ENCODE measurements at regions not wholly inside any gene's neighbourhood (a gene's known extent, or its start where the extent isn't known, plus 50 kb on each side); places are given as distances from the start of the nearest gene placed in this dataset.

- H3K36me3 ChIP-seq = no peaks in the 10 kb centered on the region
- H3K4me3 ChIP-seq = no peak overlapping the region
- no peak for DNase-seq (ENCODE audit: low spot score)
- no peaks in the 10 kb centered on the region for H3K4me1 ChIP-seq
- no peak overlapping the region for H3K27ac ChIP-seq
- H3K9me3 ChIP-seq = no peaks in the 10 kb centered on the region
- TF ChIP-seq CTCF (IDR thresholded peaks at IDR 0.05) = no peak
- H3K27me3 ChIP-seq = no peaks in the 10 kb centered on the region
These were observed 2141.2 kb downstream of the PCDH9 start for GRCh38 chr13:65088906-65089305.

GRCh38 chr13:65085977-65086376, 2144.2 kb downstream of the PCDH9 start:
- Histone ChIP-seq H3K27me3 (no peaks in the 10 kb centered on the region), H3K4me1 (no peaks in the 10 kb centered on the region), H3K9me3 (no peaks in the 10 kb centered on the region), H3K36me3 (no peaks in the 10 kb centered on the region), H3K4me3 (no peak overlapping the region), H3K27ac (no peak overlapping the region)
- no peak for DNase-seq (ENCODE audit: low spot score)
- no peak for TF ChIP-seq CTCF (IDR thresholded peaks at IDR 0.05)

- DNase-seq (ENCODE audit: low spot score) = no peak
- no peak for TF ChIP-seq CTCF (IDR thresholded peaks at IDR 0.05)
These were observed 2155.9 kb downstream of the PCDH9 start for GRCh38 chr13:65074248-65074647.

GRCh38 chr13:65064967-65065366, 2165.2 kb downstream of the PCDH9 start:
- TF ChIP-seq CTCF (IDR thresholded peaks at IDR 0.05) = no peak
- no peak overlapping the region for H3K4me3 ChIP-seq
- H3K27me3 ChIP-seq = no peaks in the 10 kb centered on the region
- H3K27ac ChIP-seq = no peak overlapping the region
- H3K4me1 ChIP-seq = no peaks in the 10 kb centered on the region
- DNase-seq (ENCODE audit: low spot score) = no peak
- H3K36me3 ChIP-seq = no peaks in the 10 kb centered on the region
- no peaks in the 10 kb centered on the region for H3K9me3 ChIP-seq

More at GRCh38 chr13:65074248-65074647, 2155.9 kb downstream of the PCDH9 start:
- no peaks in the 10 kb centered on the region for H3K4me1 ChIP-seq
- no peaks in the 10 kb centered on the region for H3K36me3 ChIP-seq
- H3K9me3 ChIP-seq = no peaks in the 10 kb centered on the region
- H3K4me3 ChIP-seq = no peak overlapping the region
- no peak overlapping the region for H3K27ac ChIP-seq
- H3K27me3 ChIP-seq = no peaks in the 10 kb centered on the region

- no peaks in the 10 kb centered on the region for H3K27me3 ChIP-seq
- H3K4me3 ChIP-seq = no peak overlapping the region
- no peak for TF ChIP-seq CTCF (IDR thresholded peaks at IDR 0.05)
- no peak for DNase-seq (ENCODE audit: low spot score)
- no peaks in the 10 kb centered on the region for H3K9me3 ChIP-seq
- no peaks in the 10 kb centered on the region for H3K36me3 ChIP-seq
- H3K27ac ChIP-seq = no peak overlapping the region
- no peaks in the 10 kb centered on the region for H3K4me1 ChIP-seq
These were observed 2166.4 kb downstream of the PCDH9 start for GRCh38 chr13:65063753-65064152.

- DNase-seq (ENCODE audit: low spot score) = no peak
- H3K36me3 ChIP-seq = no peaks in the 10 kb centered on the region
- no peak for TF ChIP-seq CTCF (IDR thresholded peaks at IDR 0.05)
- H3K9me3 ChIP-seq = peaks cover 0 to 11% of the 10 kb centered on the region in 2 donors
- H3K4me1 ChIP-seq = no peaks in the 10 kb centered on the region
- H3K27me3 ChIP-seq = no peaks in the 10 kb centered on the region
- H3K27ac ChIP-seq = no peak overlapping the region
- no peak overlapping the region for H3K4me3 ChIP-seq
These were observed 2172.2 kb downstream of the PCDH9 start for GRCh38 chr13:65057986-65058385.
